GM18526 (cell line): ENCODE measurements at regions not wholly inside any gene's neighbourhood (a gene's known extent, or its start where the extent isn't known, plus 50 kb on each side); places are given as distances from the start of the nearest gene placed in this dataset.

ENCODE experiments used
- POLR2A ChIP-seq: IDR thresholded peaks from 3 replicates; pipeline ENCODE4 v1.6.1; 2011; ENCODE audit not compliant: insufficient read length; ENCODE audit errors: extremely low read depth

DNA sequence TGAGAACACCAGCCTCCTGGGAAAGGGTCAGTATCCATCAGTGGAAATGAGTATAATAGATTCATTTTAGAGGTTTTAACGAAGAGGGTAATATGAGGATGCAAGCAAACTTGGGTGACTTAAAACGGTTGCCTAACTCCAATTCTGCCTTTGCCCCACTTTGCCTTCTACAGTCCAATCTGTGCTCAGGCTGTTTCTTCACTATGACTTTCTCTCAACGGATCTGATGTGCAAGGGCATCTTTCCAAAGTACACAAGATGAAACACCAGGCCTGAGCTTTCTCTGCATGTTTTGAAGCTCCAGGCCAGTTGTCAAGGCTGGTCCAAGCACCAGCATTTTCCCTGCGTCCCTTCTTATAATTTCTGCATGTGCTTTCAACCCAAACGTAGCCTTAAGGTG, 68.0 kb upstream of the TMEM164 start:
- TF ChIP-seq POLR2A: no peak

DNA sequence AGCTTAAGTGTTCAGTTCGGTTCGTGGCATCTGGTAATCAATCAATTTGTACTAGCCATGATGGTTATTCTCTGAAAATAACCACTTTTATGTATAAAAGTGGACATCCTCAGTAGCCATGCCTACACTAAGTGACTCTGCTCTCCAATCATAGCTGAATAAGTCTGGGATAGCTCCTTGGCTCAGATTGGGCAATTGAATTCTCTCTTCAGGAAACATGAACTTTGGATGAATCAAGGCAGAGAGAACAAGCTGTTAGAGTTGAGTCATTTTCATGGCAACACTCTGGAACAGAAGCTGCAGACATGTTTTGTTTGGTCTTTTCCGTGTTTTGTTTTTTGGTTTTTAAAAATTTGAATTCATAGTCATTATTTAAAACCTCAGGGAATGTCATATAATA, 66.8 kb upstream of the TMEM164 start:
- no peak for TF ChIP-seq POLR2A

DNA sequence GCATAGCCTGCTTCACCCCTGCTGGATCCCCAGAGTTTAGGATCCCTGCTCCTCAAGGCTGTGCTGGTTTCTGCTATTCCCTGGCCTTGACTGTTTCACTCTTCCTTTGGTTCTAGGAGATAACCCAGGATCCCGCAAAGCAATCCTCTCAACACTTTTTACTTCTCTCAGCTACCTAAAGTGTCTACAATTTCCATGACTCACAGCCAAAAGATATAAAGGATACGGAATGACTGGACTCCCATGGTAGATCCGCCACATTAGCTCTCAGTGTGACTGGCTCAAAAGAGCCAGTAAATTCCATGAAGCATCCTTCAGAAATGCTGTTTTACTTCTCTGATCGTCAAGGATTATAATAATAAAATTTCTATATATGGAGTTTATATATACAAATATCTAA, 66.3 kb upstream of the TMEM164 start:
- TF ChIP-seq POLR2A: no peak

- TF ChIP-seq POLR2A: no peak
Observed at GRCh38 chrX:109939498-109939897, 63.4 kb upstream of the TMEM164 start.

DNA sequence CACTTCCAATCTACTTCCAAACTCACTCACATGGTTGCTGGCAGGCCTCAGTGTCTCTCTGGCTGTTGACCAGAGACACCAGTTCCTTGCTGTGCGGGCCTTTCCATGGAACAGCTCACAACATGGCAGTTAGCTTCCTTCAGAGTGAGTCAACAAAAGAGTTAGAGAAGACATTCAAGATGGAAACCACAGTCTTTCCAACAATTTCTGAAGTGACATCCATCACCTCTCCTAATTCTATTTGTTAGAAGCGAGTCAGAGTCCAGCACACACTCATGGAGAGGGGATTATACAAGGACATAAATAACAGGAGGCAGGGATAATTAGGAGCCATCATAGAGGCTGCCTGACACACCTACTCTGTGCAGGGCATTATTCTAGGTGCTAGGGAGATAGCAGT, 62.5 kb upstream of the TMEM164 start:
- no peak for TF ChIP-seq POLR2A

DNA sequence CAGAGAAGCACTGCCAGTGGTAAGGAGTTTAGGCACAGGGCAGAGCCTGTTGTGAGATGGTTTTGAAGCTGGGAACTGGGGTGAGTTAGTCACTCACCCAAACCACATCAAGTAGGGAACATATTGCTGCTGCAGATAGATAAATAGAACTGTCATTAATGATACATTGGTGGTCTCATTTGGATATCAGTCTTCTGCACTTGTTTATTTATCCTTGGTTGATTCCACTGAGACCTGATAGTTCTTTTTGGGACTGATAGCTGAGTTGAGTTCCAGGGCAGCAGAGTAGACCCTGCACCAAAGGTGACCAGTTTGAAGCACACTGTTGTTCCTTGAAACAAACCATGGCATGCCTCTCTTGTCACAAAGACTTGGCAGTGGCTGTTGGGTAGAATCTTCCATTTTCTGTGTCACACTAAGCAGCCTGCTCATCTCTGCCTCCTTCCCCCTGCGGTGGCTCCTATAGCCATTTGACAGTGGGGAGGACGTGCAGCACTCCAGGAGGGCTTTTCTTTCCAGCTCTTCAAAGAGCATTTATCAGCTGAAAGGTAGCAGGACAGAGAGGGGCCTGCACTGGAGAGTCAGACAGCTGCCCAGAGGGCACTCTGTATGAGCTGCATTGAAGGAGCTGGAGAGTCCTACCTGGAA, 59.7 kb upstream of the TMEM164 start:
- no peak for TF ChIP-seq POLR2A

- TF ChIP-seq POLR2A: no peak
Observed at GRCh38 chrX:109943740-109944092, 59.2 kb upstream of the TMEM164 start.

DNA sequence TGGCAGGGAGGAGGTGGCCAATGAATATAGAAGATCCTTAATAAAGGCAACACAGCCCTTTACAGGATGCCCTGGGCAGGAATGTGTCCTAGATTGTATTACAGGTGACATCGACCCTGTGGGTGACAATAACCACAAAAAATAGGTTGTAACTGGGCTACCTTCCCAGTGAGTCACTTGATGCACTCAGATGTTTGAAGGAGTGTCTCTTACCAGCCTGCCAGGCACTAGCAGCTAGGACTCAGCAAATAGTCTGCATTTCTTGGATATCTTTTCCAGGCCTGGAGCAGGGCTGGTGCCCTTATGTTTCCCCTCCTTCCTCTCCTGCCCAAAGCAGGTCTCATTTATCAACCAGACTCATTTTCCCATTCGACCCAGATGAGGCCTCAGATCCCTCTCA, 50.9 kb upstream of the TMEM164 start:
- TF ChIP-seq POLR2A: no peak

- TF ChIP-seq POLR2A: no peak
Observed at GRCh38 chrX:109952985-109953905, 49.7 kb upstream of the TMEM164 start.
